Fibroblast of mammary gland (primary cell): ENCODE measurements at regions not wholly inside any gene's neighbourhood (a gene's known extent, or its start where the extent isn't known, plus 50 kb on each side); places are given as distances from the start of the nearest gene placed in this dataset.

Source experiments
- DNase-seq: peaks from one replicate; pipeline ENCODE4 v3.0.0-alpha.2; 2010; ENCODE audit warnings: low read depth
- H3K4me3 ChIP-seq: 2 replicates; pipeline ENCODE4 v1.5.1; 2011; ENCODE audit warnings: low read depth, mild to moderate bottlenecking, low read length, moderate library complexity; ENCODE audit not compliant: control insufficient read depth
- TF ChIP-seq, protein P1 (sequence below): conservative IDR thresholded peaks from 2 replicates; pipeline ENCODE4 v1.5.1; 2011; ENCODE audit warnings: low read depth, low read length, inconsistent platforms; ENCODE audit not compliant: control insufficient read depth, insufficient read depth

DNA sequence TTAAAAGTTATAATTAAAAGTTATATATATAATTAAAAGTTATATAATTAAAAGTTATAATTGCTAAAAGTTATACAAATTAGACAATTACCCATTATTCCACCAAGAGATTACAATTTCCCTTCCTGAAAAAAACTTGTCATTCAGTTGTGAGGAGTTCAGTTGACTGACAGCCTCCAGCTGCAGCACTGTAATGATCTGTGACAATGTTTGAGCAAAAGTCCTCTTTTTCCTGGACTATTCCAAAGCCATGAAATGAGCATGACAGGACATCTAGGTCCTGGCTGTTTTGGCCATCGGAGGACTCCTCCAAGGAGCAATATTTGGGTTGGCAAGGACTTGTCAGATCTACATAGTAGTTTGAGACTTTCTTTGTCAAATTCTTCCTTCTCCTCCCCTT lies 258.7 kb upstream of the EDNRB start:
- TF ChIP-seq, protein P1, sequence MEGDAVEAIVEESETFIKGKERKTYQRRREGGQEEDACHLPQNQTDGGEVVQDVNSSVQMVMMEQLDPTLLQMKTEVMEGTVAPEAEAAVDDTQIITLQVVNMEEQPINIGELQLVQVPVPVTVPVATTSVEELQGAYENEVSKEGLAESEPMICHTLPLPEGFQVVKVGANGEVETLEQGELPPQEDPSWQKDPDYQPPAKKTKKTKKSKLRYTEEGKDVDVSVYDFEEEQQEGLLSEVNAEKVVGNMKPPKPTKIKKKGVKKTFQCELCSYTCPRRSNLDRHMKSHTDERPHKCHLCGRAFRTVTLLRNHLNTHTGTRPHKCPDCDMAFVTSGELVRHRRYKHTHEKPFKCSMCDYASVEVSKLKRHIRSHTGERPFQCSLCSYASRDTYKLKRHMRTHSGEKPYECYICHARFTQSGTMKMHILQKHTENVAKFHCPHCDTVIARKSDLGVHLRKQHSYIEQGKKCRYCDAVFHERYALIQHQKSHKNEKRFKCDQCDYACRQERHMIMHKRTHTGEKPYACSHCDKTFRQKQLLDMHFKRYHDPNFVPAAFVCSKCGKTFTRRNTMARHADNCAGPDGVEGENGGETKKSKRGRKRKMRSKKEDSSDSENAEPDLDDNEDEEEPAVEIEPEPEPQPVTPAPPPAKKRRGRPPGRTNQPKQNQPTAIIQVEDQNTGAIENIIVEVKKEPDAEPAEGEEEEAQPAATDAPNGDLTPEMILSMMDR: no peak
- no peak for DNase-seq
- no peak overlapping the region for H3K4me3 ChIP-seq

DNA sequence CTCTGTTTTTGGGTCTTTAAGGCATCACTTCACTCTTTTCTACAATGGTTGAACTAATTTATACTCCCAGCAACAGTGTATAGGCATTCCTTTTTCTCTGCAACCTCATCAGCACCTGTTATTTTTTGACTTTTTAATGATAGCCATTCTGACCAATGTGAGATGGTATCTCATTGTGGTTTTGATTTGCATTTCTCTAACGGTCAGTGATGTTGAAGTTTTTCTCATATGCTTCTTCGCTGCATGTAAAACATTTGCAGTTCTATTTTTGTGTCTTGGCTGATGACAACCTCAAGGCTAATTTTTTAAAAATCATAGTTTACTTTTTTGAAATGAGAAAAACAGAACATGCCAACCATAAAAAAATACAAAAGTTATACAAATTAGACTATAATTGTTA lies 258.2 kb upstream of the EDNRB start:
- DNase-seq: no peak
- no peak overlapping the region for H3K4me3 ChIP-seq
- TF ChIP-seq, protein P1: no peak

DNA sequence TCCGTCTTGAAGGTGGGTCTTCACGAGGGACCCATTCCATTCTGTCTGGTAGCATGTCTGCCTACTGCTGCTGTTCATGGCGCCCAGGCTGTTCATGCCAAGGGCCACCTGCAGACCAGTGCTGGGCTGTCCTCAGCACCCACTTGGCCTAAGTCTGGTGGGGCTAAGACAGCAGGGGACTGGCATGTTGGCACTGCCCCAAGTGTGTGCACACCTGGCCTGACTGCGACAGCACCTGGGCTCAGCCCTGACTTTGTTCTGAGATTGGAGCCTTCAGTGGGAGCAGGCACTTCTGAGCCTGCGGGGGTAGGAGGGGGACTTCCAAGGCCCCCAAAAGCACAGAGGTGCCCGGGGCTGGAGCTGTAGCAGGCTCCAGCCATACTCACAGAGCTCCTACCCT lies 250.8 kb upstream of the EDNRB start:
- H3K4me3 ChIP-seq: no peak overlapping the region
- DNase-seq: no peak
- TF ChIP-seq, protein P1: no peak

DNA sequence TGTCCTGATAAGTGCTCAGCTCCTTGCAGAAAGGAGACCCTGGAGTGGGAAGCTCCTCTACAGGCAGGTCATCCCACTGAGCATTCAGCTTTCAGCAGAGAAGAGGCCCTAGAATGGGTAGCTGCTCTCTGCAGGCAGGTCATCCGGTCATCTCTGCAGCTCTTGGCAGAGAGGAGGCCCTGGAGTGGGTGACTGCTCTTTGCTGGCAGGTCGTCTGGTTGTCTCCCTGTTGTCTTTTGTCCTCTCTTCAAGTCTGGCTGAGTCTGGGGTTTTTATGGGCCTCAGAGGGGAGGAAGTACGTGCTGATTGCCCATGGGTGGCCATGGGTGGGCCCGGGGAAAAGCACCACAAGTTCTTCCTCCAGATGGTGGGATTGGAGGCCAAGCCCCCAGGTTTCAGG lies 250.3 kb upstream of the EDNRB start:
- no peak for DNase-seq
- TF ChIP-seq, protein P1: no peak
- H3K4me3 ChIP-seq: no peak overlapping the region

DNA sequence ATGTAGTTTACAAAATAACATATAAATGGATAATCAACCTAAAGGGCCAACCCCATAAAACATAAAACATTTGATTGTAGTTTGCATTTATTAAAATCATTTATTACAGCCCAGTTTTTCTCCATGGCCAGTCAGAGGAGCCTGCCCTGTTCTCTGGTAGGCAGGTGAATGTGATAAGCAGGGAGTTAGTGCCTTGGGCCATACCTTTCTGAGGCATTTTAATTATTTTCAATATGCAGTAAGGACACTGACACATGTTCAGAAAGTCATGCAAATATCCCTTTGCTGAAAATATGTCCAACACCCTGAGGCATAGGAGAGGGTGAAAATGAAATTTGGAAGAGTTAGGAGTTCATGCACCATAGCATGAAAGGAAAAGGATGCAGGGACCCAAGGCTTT lies 242.6 kb upstream of the EDNRB start:
- TF ChIP-seq, protein P1: no peak
- H3K4me3 ChIP-seq: no peak overlapping the region
- no peak for DNase-seq

DNA sequence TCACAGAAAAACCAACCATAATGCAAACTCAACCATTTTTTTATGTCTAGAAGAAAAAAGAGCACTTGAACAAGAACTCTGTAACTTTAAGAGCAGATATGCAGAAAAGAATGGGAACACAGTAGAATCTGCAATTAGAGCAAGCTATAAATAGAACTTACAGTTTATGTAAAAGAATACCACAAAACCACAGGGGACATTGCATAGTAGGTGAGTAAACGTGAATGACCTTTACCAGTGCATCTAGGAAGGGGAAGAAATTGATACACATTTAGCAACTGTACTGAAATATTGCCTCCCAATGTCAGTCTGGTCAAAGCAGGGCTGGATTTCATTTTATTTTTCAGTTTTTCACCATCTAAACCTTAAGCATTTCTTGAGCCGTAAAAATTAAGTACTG lies 242.2 kb upstream of the EDNRB start:
- TF ChIP-seq, protein P1: no peak
- DNase-seq: peak; percentile 81
- no peak overlapping the region for H3K4me3 ChIP-seq

DNA sequence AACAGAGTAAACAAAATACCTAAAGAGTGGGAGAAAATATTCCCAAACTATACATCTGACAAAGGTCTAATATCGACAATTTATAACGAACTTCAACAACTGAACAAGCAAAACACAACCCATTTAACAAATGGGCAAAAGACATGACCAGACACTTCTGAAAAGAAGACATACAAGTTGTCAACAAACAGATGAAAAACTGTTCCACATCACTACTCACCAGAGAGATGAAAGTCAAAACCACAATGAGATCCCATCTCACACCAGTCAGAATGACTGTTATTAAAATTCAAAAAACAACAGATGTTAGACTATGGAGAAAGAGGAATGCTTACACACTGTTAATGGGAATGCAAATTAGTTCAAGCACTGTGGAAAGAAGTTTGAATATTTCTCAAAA lies 233.8 kb upstream of the EDNRB start:
- no peak for DNase-seq
- TF ChIP-seq, protein P1: no peak
- H3K4me3 ChIP-seq: no peak overlapping the region
